ENCODE measurements at regions not wholly inside any gene's neighbourhood (a gene's known extent, or its start where the extent isn't known, plus 50 kb on each side); places are given as distances from the start of the nearest gene placed in this dataset.

GRCh38 chr9:14987858-14988257 is 77.6 kb upstream of the FREM1 start:
- no peak for TF ChIP-seq CTCF (IDR thresholded peaks at IDR 0.05; ENCODE audit: low read depth, low read length)
- Histone ChIP-seq H3K9me3 (ENCODE audit: control insufficient read depth, insufficient read depth, low read length) (peaks cover 1% of the 10 kb centered on the region; the same call in 1 of the 2 replicates), H3K27me3 (ENCODE audit: control insufficient read depth, insufficient read depth, low read length) (no peaks in the 10 kb centered on the region), H3K4me3 (ENCODE audit: low read depth, low read length) (no peak overlapping the region), H3K27ac (ENCODE audit: low read depth, low read length) (no peak overlapping the region)
- DNase-seq (ENCODE audit: low read depth, low spot score) = no peak
- ChIA-PET POLR2A (no interaction called here), CTCF (no interaction called here)

GRCh38 chr9:14985419-14985818 is 75.2 kb upstream of the FREM1 start:
- POLR2A ChIA-PET = no interaction called here
- DNase-seq (ENCODE audit: low read depth, low spot score) = no peak
- no peak overlapping the region for H3K27ac ChIP-seq (ENCODE audit: low read depth, low read length)
- H3K9me3 ChIP-seq (ENCODE audit: control insufficient read depth, insufficient read depth, low read length) = no peaks in the 10 kb centered on the region
- H3K4me3 ChIP-seq (ENCODE audit: low read depth, low read length) = no peak overlapping the region
- TF ChIP-seq CTCF (IDR thresholded peaks at IDR 0.05; ENCODE audit: low read depth, low read length) = no peak
- H3K27me3 ChIP-seq (ENCODE audit: control insufficient read depth, insufficient read depth, low read length) = no peaks in the 10 kb centered on the region
- CTCF ChIA-PET = no interaction called here

GRCh38 chr9:14983599-14983998 is 73.4 kb upstream of the FREM1 start:
- DNase-seq (ENCODE audit: low read depth, low spot score) = no peak
- POLR2A ChIA-PET = no interaction called here
- CTCF ChIA-PET = no interaction called here

GRCh38 chr9:14981291-14981950 is 71.2 kb upstream of the FREM1 start:
- TF ChIP-seq CTCF (IDR thresholded peaks at IDR 0.05; ENCODE audit: low read depth, low read length) = no peak
- Histone ChIP-seq H3K27me3 (ENCODE audit: control insufficient read depth, insufficient read depth, low read length) (no peaks in the 10 kb centered on the region), H3K9me3 (ENCODE audit: control insufficient read depth, insufficient read depth, low read length) (peaks cover 7% of the 10 kb centered on the region; the same call in 1 of the 2 replicates), H3K4me3 (ENCODE audit: low read depth, low read length) (no peak overlapping the region), H3K27ac (ENCODE audit: low read depth, low read length) (no peak overlapping the region)
- DNase-seq (ENCODE audit: low read depth, low spot score) = no peak
- CTCF ChIA-PET = no interaction called here
- POLR2A ChIA-PET = no interaction called here

More at GRCh38 chr9:14983599-14983998, 73.4 kb upstream of the FREM1 start:
- H3K9me3 ChIP-seq (ENCODE audit: control insufficient read depth, insufficient read depth, low read length) = no peaks in the 10 kb centered on the region
- TF ChIP-seq CTCF (IDR thresholded peaks at IDR 0.05; ENCODE audit: low read depth, low read length) = no peak
- no peak overlapping the region for H3K27ac ChIP-seq (ENCODE audit: low read depth, low read length)
- no peaks in the 10 kb centered on the region for H3K27me3 ChIP-seq (ENCODE audit: control insufficient read depth, insufficient read depth, low read length)
- H3K4me3 ChIP-seq (ENCODE audit: low read depth, low read length) = no peak overlapping the region

- Histone ChIP-seq H3K27me3 (ENCODE audit: control insufficient read depth, insufficient read depth, low read length) (no peaks in the 10 kb centered on the region), H3K27ac (ENCODE audit: low read depth, low read length) (no peak overlapping the region)
- TF ChIP-seq CTCF (IDR thresholded peaks at IDR 0.05; ENCODE audit: low read depth, low read length) = no peak
Observed at GRCh38 chr9:14978022-14979000, 68.1 kb upstream of the FREM1 start.

More at GRCh38 chr9:14978022-14979000, 68.1 kb upstream of the FREM1 start:
- DNase-seq (ENCODE audit: low read depth, low spot score) = no peak
- no peak overlapping the region for H3K4me3 ChIP-seq (ENCODE audit: low read depth, low read length)
- H3K9me3 ChIP-seq (ENCODE audit: control insufficient read depth, insufficient read depth, low read length) = peaks cover 7% of the 10 kb centered on the region; the same call in 1 of the 2 replicates
- ChIA-PET CTCF (no interaction called here), POLR2A (no interaction called here)

Data from AG04450 (cell line).